ENCODE measurements at regions not wholly inside any gene's neighbourhood (a gene's known extent, or its start where the extent isn't known, plus 50 kb on each side); places are given as distances from the start of the nearest gene placed in this dataset.

- H3K4me1 Mint-ChIP-seq, result no peaks in the 10 kb centered on the region
- no peak overlapping the region for H3K4me3 Mint-ChIP-seq
- H3K27ac Mint-ChIP-seq, result no peak overlapping the region
- DNase-seq (no peak), ATAC-seq (replicated peaks) (no peak)
- no peaks in the 10 kb centered on the region for H3K36me3 Mint-ChIP-seq
- peaks cover 11 to 15% of the 10 kb centered on the region in 2 donors for H3K27me3 Mint-ChIP-seq
- H3K9me3 Mint-ChIP-seq, result no peaks in the 10 kb centered on the region
These were observed 101.1 kb downstream of the BBS10 start for GRCh38 chr12:76247026-76247646.

GRCh38 chr12:76246611-76247010 is 101.6 kb downstream of the BBS10 start:
- H3K9me3 Mint-ChIP-seq, result no peaks in the 10 kb centered on the region
- H3K27ac Mint-ChIP-seq, result no peak overlapping the region
- ATAC-seq (replicated peaks) (no peak), DNase-seq (no peak)
- no peaks in the 10 kb centered on the region for H3K36me3 Mint-ChIP-seq
- H3K4me3 Mint-ChIP-seq, result no peak overlapping the region
- H3K27me3 Mint-ChIP-seq, result peaks cover 11 to 15% of the 10 kb centered on the region in 2 donors
- H3K4me1 Mint-ChIP-seq, result no peaks in the 10 kb centered on the region

GRCh38 chr12:76244300-76244699 is 103.9 kb downstream of the BBS10 start:
- Mint-ChIP-seq H3K4me1 (no peaks in the 10 kb centered on the region), H3K4me3 (no peak overlapping the region), H3K27ac (no peak overlapping the region), H3K27me3 (peaks cover 5 to 15% of the 10 kb centered on the region in 2 donors), H3K9me3 (no peaks in the 10 kb centered on the region), H3K36me3 (no peaks in the 10 kb centered on the region)
- no peak for ATAC-seq (replicated peaks)
- no peak for DNase-seq

GRCh38 chr12:76242813-76243550 is 105.2 kb downstream of the BBS10 start:
- H3K27me3 Mint-ChIP-seq, result peaks cover 0 to 15% of the 10 kb centered on the region in 2 donors
- DNase-seq (no peak), ATAC-seq (replicated peaks) (no peak)
- H3K9me3 Mint-ChIP-seq, result no peaks in the 10 kb centered on the region
- no peak overlapping the region for H3K4me3 Mint-ChIP-seq
- H3K4me1 Mint-ChIP-seq, result no peaks in the 10 kb centered on the region
- no peaks in the 10 kb centered on the region for H3K36me3 Mint-ChIP-seq
- no peak overlapping the region for H3K27ac Mint-ChIP-seq

- Mint-ChIP-seq H3K4me3 (no peak overlapping the region), H3K4me1 (no peaks in the 10 kb centered on the region), H3K9me3 (no peaks in the 10 kb centered on the region), H3K27ac (no peak overlapping the region), H3K36me3 (no peaks in the 10 kb centered on the region), H3K27me3 (peaks cover 0 to 9% of the 10 kb centered on the region in 2 donors)
- no peak for DNase-seq
- ATAC-seq (replicated peaks), result no peak
These were observed 106.8 kb downstream of the BBS10 start for GRCh38 chr12:76241371-76241770.

GRCh38 chr12:76240281-76240680 is 107.9 kb downstream of the BBS10 start:
- H3K4me1 Mint-ChIP-seq, result no peaks in the 10 kb centered on the region
- no peak overlapping the region for H3K4me3 Mint-ChIP-seq
- no peaks in the 10 kb centered on the region for H3K36me3 Mint-ChIP-seq
- ATAC-seq (replicated peaks) (no peak), DNase-seq (no peak)
- peaks cover 0 to 7% of the 10 kb centered on the region in 2 donors for H3K27me3 Mint-ChIP-seq
- H3K9me3 Mint-ChIP-seq, result no peaks in the 10 kb centered on the region
- no peak overlapping the region for H3K27ac Mint-ChIP-seq

GRCh38 chr12:76238688-76239087 is 109.5 kb downstream of the BBS10 start:
- Mint-ChIP-seq H3K9me3 (no peaks in the 10 kb centered on the region), H3K4me3 (no peak overlapping the region), H3K4me1 (no peaks in the 10 kb centered on the region), H3K36me3 (no peaks in the 10 kb centered on the region), H3K27me3 (peaks cover 4 to 11% of the 10 kb centered on the region in 2 donors), H3K27ac (no peak overlapping the region)
- no peak for DNase-seq
- ATAC-seq (replicated peaks), result no peak

GRCh38 chr12:76237086-76237701 is 111.0 kb downstream of the BBS10 start:
- peaks cover 5 to 8% of the 10 kb centered on the region in 2 donors for H3K27me3 Mint-ChIP-seq
- H3K4me1 Mint-ChIP-seq, result no peaks in the 10 kb centered on the region
- DNase-seq, result no peak
- H3K27ac Mint-ChIP-seq, result no peak overlapping the region
- H3K36me3 Mint-ChIP-seq, result no peaks in the 10 kb centered on the region
- no peaks in the 10 kb centered on the region for H3K9me3 Mint-ChIP-seq
- ATAC-seq (replicated peaks), result no peak
- H3K4me3 Mint-ChIP-seq, result no peak overlapping the region

GRCh38 chr12:76236640-76237039 is 111.6 kb downstream of the BBS10 start:
- DNase-seq (no peak), ATAC-seq (replicated peaks) (no peak)
- no peaks in the 10 kb centered on the region for H3K4me1 Mint-ChIP-seq
- H3K4me3 Mint-ChIP-seq, result no peak overlapping the region
- H3K36me3 Mint-ChIP-seq, result no peaks in the 10 kb centered on the region
- H3K27ac Mint-ChIP-seq, result no peak overlapping the region
- H3K27me3 Mint-ChIP-seq, result peaks cover 5 to 8% of the 10 kb centered on the region in 2 donors
- H3K9me3 Mint-ChIP-seq, result no peaks in the 10 kb centered on the region

- Mint-ChIP-seq H3K9me3 (no peaks in the 10 kb centered on the region), H3K27me3 (peaks cover 9 to 16% of the 10 kb centered on the region in 2 donors), H3K4me3 (no peak overlapping the region), H3K4me1 (no peaks in the 10 kb centered on the region), H3K36me3 (no peaks in the 10 kb centered on the region), H3K27ac (no peak overlapping the region)
- no peak for ATAC-seq (replicated peaks)
- DNase-seq, result no peak
These were observed 113.5 kb downstream of the BBS10 start for GRCh38 chr12:76234741-76235140.

- ATAC-seq (replicated peaks), result no peak
- H3K4me3 Mint-ChIP-seq, result no peak overlapping the region
- H3K4me1 Mint-ChIP-seq, result no peaks in the 10 kb centered on the region
- H3K9me3 Mint-ChIP-seq, result no peaks in the 10 kb centered on the region
- peaks cover 9 to 16% of the 10 kb centered on the region in 2 donors for H3K27me3 Mint-ChIP-seq
- no peak overlapping the region for H3K27ac Mint-ChIP-seq
- DNase-seq, result no peak
- no peaks in the 10 kb centered on the region for H3K36me3 Mint-ChIP-seq
These were observed 116.2 kb downstream of the BBS10 start for GRCh38 chr12:76232013-76232412.

GRCh38 chr12:76226956-76227355 is 121.3 kb downstream of the BBS10 start:
- Mint-ChIP-seq H3K4me1 (no peaks in the 10 kb centered on the region), H3K27me3 (peaks cover 8 to 15% of the 10 kb centered on the region in 2 donors), H3K27ac (no peak overlapping the region), H3K36me3 (no peaks in the 10 kb centered on the region), H3K4me3 (no peak overlapping the region), H3K9me3 (no peaks in the 10 kb centered on the region)
- DNase-seq (no peak), ATAC-seq (replicated peaks) (no peak)

GRCh38 chr12:76226397-76226796 is 121.8 kb downstream of the BBS10 start:
- H3K4me3 Mint-ChIP-seq, result no peak overlapping the region
- DNase-seq (no peak), ATAC-seq (replicated peaks) (no peak)
- peaks cover 8 to 15% of the 10 kb centered on the region in 2 donors for H3K27me3 Mint-ChIP-seq
- no peaks in the 10 kb centered on the region for H3K4me1 Mint-ChIP-seq
- no peaks in the 10 kb centered on the region for H3K9me3 Mint-ChIP-seq
- H3K36me3 Mint-ChIP-seq, result no peaks in the 10 kb centered on the region
- H3K27ac Mint-ChIP-seq, result no peak overlapping the region

- no peak for ATAC-seq (replicated peaks)
These were observed 124.3 kb downstream of the BBS10 start for GRCh38 chr12:76223869-76224268.

GRCh38 chr12:76220980-76221379 is 127.2 kb downstream of the BBS10 start:
- Mint-ChIP-seq H3K27me3 (peaks cover 7 to 8% of the 10 kb centered on the region in 2 donors), H3K36me3 (no peaks in the 10 kb centered on the region), H3K27ac (no peak overlapping the region), H3K4me3 (no peak overlapping the region), H3K9me3 (no peaks in the 10 kb centered on the region), H3K4me1 (no peaks in the 10 kb centered on the region)
- no peak for DNase-seq
- no peak for ATAC-seq (replicated peaks)

More at GRCh38 chr12:76223869-76224268, 124.3 kb downstream of the BBS10 start:
- no peak overlapping the region for H3K27ac Mint-ChIP-seq
- H3K4me3 Mint-ChIP-seq, result no peak overlapping the region
- peaks cover 4 to 7% of the 10 kb centered on the region in 2 donors for H3K27me3 Mint-ChIP-seq
- H3K9me3 Mint-ChIP-seq, result no peaks in the 10 kb centered on the region
- no peaks in the 10 kb centered on the region for H3K36me3 Mint-ChIP-seq
- no peaks in the 10 kb centered on the region for H3K4me1 Mint-ChIP-seq
- no peak for DNase-seq

All from stimulated activated naive B cell treated with anti-CD40 and anti-IgM and Interleukin-4, amounts not matched to agents 10 μg/mL and 1 μg/mL and 100 μg/mL, for 72 hours (primary cell).